HG03520 (cell line): ENCODE measurements at regions not wholly inside any gene's neighbourhood (a gene's known extent, or its start where the extent isn't known, plus 50 kb on each side); places are given as distances from the start of the nearest gene placed in this dataset.

Source experiments
- ATAC-seq: cut with Tn5 transposase; IDR thresholded peaks from one replicate; pipeline ENCODE4 v1.9.1; 2021; ENCODE audit warnings: mild to moderate bottlenecking, moderate library complexity; ENCODE audit not compliant: unreplicated experiment

DNA sequence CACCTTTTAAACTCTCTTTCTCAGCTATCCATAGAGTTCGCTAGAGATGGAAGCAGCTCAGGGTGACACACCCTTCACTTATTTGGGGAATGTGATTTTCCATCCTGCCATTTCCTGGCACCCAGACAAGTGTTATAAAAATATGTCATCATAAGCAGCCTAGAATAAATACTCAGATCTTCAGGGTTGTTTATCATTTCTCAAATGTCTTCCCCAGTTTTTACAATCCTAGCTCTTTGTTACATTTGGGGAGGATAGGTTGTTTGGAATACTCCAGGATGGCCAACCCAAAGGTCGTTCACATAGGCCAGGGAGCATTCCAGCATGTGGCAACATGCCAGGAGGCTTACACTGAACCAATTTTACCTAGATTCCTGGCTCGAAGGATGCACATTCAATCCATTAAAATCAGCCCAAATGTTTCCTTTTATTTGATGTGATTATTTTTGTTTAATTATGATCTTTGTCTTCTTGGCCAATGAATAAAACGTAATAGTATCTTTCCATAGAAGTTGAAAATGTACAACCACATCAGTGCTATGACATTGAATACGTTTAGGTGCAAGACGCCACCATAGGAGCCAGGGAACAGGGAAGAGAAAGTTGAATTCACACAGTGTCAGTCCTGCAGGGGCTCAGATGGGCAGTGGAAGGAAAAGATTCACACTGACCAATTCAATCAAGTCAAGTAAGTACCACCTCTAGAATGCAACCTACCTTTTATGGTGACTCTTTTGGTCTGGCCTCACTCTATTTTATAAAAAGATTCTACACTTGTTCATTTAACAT lies 537.7 kb upstream of the MDFIC2 start:
- no peak for ATAC-seq

GRCh38 chr3:70840106-70840870 lies 527.9 kb upstream of the MDFIC2 start:
- no peak for ATAC-seq

GRCh38 chr3:70833239-70833960 lies 521.0 kb upstream of the MDFIC2 start:
- no peak for ATAC-seq

GRCh38 chr3:70832834-70833205 lies 520.4 kb upstream of the MDFIC2 start:
- ATAC-seq, result no peak

DNA sequence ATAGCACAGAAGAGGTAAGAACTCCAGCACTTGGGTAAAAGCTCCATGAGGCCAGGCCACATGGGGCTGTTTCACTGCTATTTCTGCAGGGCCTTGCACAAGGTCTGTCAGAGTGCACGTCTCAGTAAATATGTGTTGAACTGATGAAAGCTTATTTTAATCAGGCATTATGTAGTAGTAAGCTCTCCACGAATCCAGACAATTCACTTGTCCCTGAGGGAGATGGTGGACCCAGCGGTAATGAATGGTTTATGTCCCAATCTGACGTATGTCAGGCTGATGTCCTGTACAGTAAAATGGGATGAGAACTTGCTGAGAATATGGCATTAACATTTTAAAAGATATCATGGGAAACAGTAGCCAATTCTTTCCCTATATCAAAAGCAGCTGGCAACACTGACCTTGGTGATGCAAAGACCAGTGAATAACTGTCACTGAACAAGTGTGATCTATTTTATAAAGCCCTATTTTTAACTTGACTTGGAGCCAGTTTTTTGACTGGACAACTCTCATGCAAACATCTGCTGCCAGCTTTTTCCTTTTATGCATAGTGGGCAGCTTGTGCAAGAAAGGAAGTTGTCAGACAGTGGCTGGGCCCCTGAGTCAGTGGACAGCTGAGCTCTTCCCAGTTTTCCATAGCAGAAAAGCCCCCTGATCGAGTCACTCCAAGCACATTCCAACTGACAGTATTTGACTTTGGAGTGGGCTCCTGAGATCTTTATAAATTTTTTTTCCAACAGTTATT lies 519.8 kb upstream of the MDFIC2 start:
- no peak for ATAC-seq

DNA sequence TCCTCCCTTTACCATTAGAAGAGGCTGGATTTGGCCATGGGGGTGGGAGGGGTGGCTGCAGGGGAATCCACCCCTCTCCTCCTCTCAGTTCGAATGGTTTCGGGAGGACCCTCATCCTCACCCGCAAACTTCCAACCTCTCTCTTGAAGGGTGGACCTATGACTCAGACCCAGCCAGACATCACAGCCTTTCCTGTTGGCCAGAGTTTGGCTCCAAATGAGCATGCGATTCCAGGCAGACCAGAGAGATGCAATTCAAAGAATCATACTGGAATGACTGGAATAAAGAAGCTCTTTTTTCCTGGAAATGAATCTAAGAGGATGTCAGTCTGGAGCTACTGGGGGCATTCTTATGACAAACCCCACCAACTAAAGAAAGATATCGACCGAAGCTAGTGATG lies 516.7 kb upstream of the MDFIC2 start:
- no peak for ATAC-seq

GRCh38 chr3:70824773-70825172 lies 512.3 kb upstream of the MDFIC2 start:
- no peak for ATAC-seq

DNA sequence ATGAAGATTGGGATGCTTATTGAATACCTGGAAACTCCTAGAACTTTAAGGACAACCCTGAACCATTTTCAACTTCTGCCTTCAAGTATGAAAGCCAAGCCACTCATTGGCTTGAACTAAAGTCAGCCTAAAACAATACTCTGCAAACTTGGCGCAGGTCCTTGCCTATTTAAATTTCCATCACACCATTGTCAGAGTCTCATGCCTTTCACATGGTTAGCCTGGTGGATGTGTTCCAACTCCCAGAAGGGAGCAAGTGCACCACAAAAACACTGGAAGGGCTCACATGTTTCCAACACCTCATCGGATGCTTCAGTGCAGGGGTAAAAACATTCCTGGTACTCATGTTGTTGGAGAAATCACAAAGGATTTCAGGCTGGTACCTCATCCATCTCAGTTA lies 511.6 kb upstream of the MDFIC2 start:
- no peak for ATAC-seq

DNA sequence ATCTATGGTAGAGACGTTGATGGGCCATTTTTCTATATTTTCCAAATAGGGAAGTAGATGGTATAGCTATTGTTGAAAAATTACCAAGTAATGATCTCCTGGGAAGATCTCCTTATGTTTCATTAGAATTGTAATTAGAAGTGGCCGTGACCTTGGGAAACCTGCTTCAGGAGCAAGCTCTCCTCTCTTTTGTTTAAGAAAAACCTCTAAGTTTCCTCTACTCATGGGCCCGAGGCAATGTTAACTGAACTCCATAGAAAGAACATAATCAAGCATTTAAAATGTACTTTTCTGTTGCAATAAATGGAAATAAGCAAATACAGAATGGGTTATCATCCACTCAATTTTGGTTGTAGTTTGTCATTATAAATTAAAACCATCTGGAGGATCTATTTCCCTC lies 511.2 kb upstream of the MDFIC2 start:
- no peak for ATAC-seq

GRCh38 chr3:70822669-70823068 lies 510.2 kb upstream of the MDFIC2 start:
- ATAC-seq, result no peak

- no peak for ATAC-seq
Observed at GRCh38 chr3:70821602-70822001, 509.2 kb upstream of the MDFIC2 start.

DNA sequence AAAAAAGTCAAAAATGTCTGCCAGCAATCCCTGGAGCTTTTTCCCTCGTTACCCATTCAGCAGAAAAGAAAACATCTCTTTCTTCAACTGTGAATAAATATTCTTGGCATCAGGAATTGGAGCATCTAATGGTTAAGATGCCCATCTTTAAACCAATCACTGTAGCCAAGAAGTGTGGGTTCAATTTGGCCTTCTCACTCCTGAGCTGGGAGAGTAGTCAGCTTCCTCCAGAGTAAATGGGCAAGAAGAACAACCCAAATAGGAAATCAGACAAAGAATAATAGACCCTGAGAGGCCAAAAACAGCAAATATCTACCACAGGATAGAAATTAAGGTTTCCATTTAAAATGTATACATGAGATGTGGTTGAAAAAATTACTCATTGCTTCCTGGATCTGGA lies 508.0 kb upstream of the MDFIC2 start:
- ATAC-seq, result no peak

GRCh38 chr3:70818145-70818544 lies 505.7 kb upstream of the MDFIC2 start:
- no peak for ATAC-seq

DNA sequence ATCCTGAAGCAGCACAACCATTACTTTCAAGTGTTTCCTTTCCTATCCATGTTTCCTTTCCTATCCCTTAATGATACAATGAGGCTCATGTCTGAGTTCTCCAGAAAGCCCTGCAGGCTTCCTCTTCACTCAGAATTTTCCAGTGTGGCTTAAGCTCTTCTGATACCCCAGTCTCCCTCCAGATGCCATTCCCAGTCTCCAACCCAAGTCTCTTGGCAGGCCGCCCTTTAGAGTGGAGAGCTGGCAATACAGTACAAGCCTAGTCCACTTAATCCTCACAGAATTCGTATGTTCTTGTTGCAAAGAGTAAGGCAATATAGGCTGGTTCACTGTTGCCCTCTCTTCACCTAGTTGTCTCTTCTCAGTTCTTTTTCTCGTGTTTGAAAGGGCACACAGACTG lies 503.9 kb upstream of the MDFIC2 start:
- no peak for ATAC-seq

GRCh38 chr3:70815817-70816216 lies 503.4 kb upstream of the MDFIC2 start:
- ATAC-seq, result no peak

- ATAC-seq, result no peak
Observed at GRCh38 chr3:70813311-70813710, 500.9 kb upstream of the MDFIC2 start.

- ATAC-seq, result no peak
Observed at GRCh38 chr3:70811880-70812279, 499.4 kb upstream of the MDFIC2 start.

GRCh38 chr3:70808881-70809280 lies 496.4 kb upstream of the MDFIC2 start:
- ATAC-seq, result no peak

DNA sequence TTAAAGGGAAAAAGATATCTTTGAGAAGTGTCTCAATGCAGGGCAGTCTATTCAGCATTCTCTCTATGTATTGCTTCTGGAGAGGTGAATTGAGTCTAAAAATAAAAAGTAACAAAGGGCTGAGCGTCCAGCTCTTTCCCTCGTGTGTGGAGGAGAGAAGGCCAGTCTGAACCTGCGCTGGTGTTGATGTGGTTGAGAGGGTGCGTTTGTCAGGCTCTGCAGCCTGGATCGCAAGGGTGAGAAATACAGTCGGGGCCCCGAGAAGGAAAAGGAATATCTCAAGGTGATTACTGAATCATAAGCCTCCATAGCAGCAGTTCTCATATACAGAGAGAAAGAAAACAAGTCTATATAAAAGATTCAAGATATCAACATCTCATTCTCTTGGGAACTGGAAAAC lies 494.1 kb upstream of the MDFIC2 start:
- ATAC-seq, result no peak

- ATAC-seq, result no peak
Observed at GRCh38 chr3:70806021-70806420, 493.6 kb upstream of the MDFIC2 start.
